Ovary (tissue), 3 donors: ENCODE measurements at regions not wholly inside any gene's neighbourhood (a gene's known extent, or its start where the extent isn't known, plus 50 kb on each side); places are given as distances from the start of the nearest gene placed in this dataset.

Experiments
- EP300 ChIP-seq: sonication (generic); formaldehyde crosslinking; IDR thresholded peaks from one replicate; pipeline ENCODE4 v1.6.1; 2017; ENCODE audit warnings: antibody characterized with exemption
- TF ChIP-seq, protein P1 (sequence below), 3 donors: fragments of 450-650 bp in 2 of 3; fragments of 200-600 bp in 1 of 3; IDR thresholded peaks; one replicate each; pipeline versions ENCODE4 v1.5.1 to v1.8.0; 2016 to 2022; ENCODE audit warnings: antibody characterized with exemption in 3 of 3, mild to moderate bottlenecking in 1 of 3
- donor health status: DM: no; HTN: no; CAD: no.

DNA sequence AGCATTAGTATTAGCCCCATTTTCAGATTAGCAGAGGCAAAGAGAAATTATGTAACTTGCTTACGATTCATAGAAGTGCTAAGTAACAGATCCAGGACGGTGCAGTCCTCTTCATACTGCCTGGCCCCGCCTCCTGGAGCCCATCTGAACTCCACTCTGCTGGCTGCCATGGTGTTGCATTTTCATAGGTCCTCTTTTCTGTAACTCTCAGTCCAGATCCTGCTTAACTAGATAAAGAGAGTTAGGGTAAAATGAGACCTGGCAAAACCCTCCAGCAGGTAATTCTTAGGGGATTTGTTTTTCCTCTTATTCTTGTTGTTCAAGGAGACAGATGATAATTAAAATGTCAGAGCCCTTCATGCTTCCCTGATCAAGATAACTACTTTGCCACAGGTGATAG is 135.1 kb upstream of the EFNA5 start:
- TF ChIP-seq, protein P1, sequence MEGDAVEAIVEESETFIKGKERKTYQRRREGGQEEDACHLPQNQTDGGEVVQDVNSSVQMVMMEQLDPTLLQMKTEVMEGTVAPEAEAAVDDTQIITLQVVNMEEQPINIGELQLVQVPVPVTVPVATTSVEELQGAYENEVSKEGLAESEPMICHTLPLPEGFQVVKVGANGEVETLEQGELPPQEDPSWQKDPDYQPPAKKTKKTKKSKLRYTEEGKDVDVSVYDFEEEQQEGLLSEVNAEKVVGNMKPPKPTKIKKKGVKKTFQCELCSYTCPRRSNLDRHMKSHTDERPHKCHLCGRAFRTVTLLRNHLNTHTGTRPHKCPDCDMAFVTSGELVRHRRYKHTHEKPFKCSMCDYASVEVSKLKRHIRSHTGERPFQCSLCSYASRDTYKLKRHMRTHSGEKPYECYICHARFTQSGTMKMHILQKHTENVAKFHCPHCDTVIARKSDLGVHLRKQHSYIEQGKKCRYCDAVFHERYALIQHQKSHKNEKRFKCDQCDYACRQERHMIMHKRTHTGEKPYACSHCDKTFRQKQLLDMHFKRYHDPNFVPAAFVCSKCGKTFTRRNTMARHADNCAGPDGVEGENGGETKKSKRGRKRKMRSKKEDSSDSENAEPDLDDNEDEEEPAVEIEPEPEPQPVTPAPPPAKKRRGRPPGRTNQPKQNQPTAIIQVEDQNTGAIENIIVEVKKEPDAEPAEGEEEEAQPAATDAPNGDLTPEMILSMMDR (IDR thresholded peaks at IDR 0.05): no peak
- TF ChIP-seq EP300: no peak
